ENCODE measurements at regions not wholly inside any gene's neighbourhood (a gene's known extent, or its start where the extent isn't known, plus 50 kb on each side); places are given as distances from the start of the nearest gene placed in this dataset.

GRCh38 chr11:116686866-116687265, 85.9 kb downstream of the BUD13 start:
- no peak for TF ChIP-seq ISL1 (CRISPR knock-in tag; IDR thresholded peaks at IDR 0.05)
- TF ChIP-seq SNAI2 (CRISPR knock-in tag; IDR thresholded peaks at IDR 0.05): no peak
- no peak for TF ChIP-seq ZFP30 (CRISPR knock-in tag; IDR thresholded peaks at IDR 0.05)
- TF ChIP-seq ARNTL (CRISPR knock-in tag; IDR thresholded peaks at IDR 0.05; ENCODE audit: borderline replicate concordance, low read depth): no peak
- TF ChIP-seq GLIS3 (CRISPR knock-in tag; IDR thresholded peaks at IDR 0.05): no peak
- TF ChIP-seq CREB5 (CRISPR knock-in tag; IDR thresholded peaks at IDR 0.05; ENCODE audit: low read depth): no peak
- no peak for TF ChIP-seq PPARA (CRISPR knock-in tag; IDR thresholded peaks at IDR 0.05; ENCODE audit: borderline replicate concordance)
- no peak for TF ChIP-seq PATZ1 (CRISPR knock-in tag; IDR thresholded peaks at IDR 0.05; ENCODE audit: borderline replicate concordance)
